ENCODE measurements at regions not wholly inside any gene's neighbourhood (a gene's known extent, or its start where the extent isn't known, plus 50 kb on each side); places are given as distances from the start of the nearest gene placed in this dataset.

DNA sequence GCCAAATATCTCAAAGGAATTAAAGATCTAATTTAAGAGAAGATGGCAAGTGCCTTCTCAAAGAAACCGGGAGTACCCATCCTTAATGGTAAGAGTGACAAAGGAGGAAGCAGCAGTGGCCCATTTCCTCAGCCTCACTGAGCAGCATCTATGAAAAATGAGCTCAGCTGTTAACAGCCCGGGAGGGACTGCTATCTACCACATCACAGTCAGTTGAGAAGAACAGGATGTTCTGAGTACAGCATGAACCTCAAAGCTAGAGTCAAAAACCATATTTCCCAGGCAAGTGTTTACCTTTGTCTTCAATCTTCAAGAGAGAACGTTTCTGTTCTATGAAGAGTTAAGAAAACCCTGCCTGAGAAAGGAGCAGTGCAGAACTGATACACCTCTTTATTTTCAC, 115.0 kb downstream of the BTG1 start:
- no peak for DNase-seq (ENCODE audit: low read depth)

DNA sequence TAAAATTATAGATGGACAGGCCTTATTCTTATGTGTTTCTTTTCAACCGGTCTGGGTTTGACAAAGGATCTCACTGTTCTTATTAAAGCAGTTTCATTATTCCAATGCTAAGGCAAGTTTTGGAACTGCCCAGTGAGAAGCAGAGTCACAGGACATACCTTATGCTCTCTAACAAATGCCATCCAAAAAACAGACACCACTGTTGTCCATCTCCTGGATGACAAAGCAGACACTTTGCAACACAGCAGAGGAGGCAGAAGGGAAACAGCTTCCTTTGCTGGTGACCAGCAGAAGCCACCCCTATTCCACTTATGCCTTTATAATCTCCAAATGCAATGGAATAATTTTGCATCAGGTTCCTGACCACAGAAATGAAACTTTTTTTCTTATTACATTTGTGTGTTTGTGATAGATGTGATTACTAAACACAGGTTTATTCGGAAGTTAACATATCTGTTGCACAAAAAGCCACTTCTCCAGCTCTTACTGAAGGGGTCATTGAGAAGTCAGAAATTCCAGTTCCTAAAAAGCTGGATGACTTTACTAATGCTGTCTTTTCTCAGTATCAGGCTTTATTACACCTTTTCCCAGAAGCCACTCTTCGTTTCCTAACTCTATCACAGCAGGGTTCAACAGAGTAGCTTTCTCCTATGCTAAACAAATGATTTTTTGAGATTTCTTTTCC, 115.6 kb downstream of the BTG1 start:
- no peak for DNase-seq (ENCODE audit: low read depth)

GRCh38 chr12:92029136-92029535, 116.5 kb downstream of the BTG1 start:
- no peak for DNase-seq (ENCODE audit: low read depth)

GRCh38 chr12:92028441-92028709, 117.3 kb downstream of the BTG1 start:
- DNase-seq (ENCODE audit: low read depth) = no peak

GRCh38 chr12:92027701-92028440, 117.8 kb downstream of the BTG1 start:
- no peak for DNase-seq (ENCODE audit: low read depth)

GRCh38 chr12:92027243-92027642, 118.4 kb downstream of the BTG1 start:
- DNase-seq (ENCODE audit: low read depth) = no peak

GRCh38 chr12:92025462-92026207, 120.0 kb downstream of the BTG1 start:
- DNase-seq (ENCODE audit: low read depth) = no peak

DNA sequence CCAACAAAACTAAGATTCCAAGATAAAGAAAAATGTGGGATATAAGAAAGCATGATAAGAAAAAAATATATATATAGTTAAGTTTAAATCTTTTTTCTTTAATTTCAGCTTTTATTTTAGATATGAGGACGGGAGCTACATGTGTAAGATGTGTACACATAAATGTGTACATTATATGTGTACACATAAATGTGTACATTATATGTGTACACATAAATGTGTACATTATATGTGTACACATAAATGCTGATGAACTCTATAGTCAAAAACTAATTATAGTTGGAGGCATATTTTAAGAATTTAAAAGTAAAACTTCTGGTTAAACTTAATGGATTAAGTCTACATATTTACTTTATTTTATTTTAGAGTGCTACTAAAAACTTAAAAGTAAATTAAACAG, 123.6 kb downstream of the BTG1 start:
- no peak for DNase-seq (ENCODE audit: low read depth)

DNA sequence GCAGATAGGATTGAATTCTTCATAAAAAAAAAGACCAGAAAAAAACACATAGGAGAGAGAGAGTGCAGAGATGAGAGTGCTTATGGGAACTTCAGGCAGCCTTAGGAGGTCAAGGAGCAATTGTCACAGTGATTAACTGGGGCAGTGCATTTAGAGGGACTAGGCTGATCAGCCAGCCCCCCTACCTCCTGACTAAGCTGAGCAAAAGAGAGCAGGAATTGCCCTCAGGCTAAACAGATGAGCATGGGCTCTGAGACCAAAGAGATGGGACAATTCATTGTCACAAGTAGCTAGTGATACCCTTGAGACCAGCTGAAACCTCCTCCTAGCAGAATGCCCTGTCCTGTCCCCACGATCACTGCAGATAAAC, 124.0 kb downstream of the BTG1 start:
- DNase-seq (ENCODE audit: low read depth) = no peak

DNA sequence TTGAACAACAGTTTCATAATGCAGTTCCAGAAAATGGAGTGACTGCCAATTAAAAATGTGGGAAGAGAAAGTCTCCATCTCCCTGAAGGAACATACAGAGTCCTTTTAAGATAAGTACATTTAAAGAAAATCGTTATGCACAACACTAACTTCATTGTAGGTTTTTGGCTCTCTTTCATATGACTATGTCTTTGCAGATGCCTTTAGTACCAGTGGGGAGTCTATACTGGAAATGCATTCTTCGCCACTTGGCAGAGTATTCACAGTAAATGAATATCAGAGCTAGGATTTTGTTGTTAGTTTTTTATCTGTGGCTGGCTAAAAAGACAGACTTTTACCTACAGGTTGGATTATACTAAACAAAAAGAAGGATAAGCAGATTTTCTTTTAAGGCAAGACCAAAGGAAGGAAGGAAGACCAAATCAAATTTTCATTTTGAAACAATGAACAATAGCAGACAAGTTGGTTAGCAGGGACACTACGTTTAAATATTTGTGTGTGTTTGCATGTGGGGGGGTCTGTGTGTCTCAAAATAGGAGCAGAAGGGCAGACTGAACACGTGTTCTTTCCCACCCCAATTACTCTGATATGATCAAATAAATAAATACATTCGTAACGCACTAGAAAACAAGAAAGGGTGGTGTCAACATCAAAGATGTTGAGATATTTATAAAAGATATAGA, 124.5 kb downstream of the BTG1 start:
- DNase-seq (ENCODE audit: low read depth) = no peak

DNA sequence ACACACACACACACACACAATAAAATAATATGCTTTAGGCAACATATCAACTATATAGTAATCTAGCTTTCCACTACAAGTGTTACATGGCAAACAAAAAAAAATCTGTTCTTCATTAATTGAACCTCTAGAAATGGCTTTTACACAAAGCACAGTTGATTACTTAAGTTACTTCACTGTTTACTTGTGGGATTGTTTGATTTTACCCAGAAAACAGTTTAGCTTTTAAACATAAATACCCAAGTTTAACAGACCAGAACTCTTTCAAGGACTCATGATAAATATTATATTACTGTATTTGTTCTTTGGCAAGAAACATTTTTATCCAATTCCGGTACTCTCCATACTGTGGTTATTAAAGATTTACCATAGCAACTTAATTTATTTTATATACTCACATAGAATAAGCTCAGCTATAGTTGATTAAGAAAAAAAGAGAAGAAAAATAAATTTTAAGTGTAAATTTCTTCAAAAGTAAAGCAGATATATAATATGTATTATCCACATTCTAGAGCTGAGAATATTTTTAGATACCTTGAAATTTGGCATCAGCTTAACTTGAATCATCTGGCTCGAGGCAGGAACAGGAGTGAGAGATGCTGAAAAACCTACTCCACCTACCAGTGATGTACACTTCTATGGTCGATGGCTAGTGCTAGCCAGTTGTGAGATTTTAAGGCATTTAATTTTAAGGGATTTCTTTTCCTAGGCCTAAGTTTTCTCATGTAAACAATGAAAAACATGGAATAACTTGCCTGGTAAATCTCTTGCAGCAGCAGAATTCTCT, 126.0 kb downstream of the BTG1 start:
- no peak for DNase-seq (ENCODE audit: low read depth)

- DNase-seq (ENCODE audit: low read depth) = no peak
These were observed 133.0 kb downstream of the BTG1 start for GRCh38 chr12:92012691-92013090.

- DNase-seq (ENCODE audit: low read depth) = no peak
These were observed 134.6 kb downstream of the BTG1 start for GRCh38 chr12:92010853-92011701.

DNA sequence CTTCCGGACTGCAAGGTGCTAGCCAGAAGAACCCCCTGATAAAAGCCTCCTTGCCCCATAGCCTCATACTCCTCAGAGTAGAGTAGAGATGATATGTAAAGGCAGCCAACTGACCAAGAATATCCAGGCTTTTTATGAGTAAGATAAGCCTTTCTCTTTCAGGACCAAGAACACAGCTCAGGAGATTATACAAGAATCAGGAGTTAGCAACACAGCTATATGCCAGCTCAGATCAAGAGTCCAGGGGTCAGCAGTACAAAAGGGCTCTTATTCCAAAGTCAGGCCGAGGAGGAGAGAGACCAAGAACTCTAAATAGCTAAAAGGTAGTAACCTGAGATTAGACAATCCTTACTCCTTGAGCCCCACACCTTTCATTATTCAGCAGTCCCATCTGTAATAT, 135.3 kb downstream of the BTG1 start:
- no peak for DNase-seq (ENCODE audit: low read depth)

DNA sequence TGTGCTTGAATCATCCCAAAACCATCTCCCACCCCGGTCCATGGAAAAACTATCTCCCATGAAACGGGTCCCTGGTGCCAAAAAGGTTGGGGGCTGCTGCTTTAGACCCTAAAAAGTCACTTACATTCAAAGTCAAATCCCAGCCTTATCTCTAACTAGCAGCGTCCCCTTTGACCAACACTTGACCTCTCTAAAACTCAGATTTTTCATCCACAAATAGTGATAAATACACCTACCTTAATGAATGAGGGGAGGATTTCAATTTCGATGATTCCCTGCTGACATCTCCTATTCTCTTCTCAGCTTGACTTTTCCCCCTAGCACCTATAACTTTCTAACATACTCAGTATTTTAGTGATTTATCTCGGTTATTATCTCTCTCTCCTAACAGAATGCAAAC, 137.3 kb downstream of the BTG1 start:
- no peak for DNase-seq (ENCODE audit: low read depth)

- DNase-seq (ENCODE audit: low read depth) = no peak
These were observed 137.9 kb downstream of the BTG1 start for GRCh38 chr12:92007787-92008186.

- DNase-seq (ENCODE audit: low read depth) = no peak
These were observed 141.9 kb downstream of the BTG1 start for GRCh38 chr12:92003701-92004100.

DNA sequence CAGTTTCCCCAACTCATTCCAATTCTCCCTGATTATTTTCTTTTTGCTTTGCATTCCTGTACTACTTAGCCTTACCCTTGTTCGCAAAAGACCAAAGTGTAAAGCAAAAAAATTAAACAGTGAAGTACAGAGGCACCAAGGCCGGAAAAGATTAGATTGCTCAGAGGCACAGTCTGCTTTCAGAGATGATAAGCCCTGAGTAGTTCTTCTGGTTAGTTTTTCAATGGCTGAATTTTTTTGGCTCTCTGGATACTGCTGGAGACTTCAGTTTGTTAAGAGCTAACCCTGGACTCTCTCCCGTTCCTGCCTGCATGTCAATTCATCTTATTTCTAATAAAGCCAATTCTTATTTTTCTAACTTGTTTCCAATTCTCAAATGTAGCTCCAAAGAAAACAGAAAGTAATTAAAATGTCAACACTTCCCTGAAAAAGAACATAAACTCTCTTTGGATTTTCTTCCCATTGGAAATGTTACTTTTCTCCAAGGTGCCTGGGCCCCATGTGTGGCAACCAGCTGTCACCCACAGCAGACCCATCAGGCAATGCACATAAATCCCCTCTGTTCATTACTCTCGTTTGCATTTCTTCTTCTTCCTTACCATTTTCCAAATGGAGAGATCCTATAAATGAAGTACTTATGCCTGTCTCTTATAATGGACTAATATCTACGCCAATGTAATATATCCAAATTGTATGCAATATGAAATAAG, 142.8 kb downstream of the BTG1 start:
- DNase-seq (ENCODE audit: low read depth) = no peak

GRCh38 chr12:92002195-92002649, 143.4 kb downstream of the BTG1 start:
- DNase-seq (ENCODE audit: low read depth) = no peak

DNA sequence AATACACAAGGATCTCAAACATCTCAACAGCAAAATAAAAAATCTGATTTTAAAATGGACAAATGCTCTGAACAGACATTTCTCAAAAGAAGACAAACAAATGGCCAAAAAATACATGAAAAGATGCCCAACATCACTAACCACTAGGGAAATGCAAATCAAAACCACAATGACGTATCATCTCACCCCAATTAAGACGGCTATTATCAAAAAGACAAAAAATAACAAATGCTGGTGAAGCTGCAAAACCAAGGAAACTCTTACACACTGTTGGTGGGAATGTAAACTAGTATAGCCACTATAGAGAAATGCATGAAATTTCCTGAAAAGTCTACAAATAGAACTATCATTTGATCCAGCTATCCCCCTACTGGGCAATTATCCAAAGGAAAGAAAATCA, 145.0 kb downstream of the BTG1 start:
- no peak for DNase-seq (ENCODE audit: low read depth)
